ENCODE measurements at regions not wholly inside any gene's neighbourhood (a gene's known extent, or its start where the extent isn't known, plus 50 kb on each side); places are given as distances from the start of the nearest gene placed in this dataset.

GRCh38 chr3:152706991-152707713 is 127.8 kb upstream of the P2RY1 start:
- H3K27ac ChIP-seq: no peak overlapping the region
- no peaks in the 10 kb centered on the region for H3K9me3 ChIP-seq (ENCODE audit: low read depth)
- no peaks in the 10 kb centered on the region for H3K4me1 ChIP-seq (ENCODE audit: low read depth)
- no peaks in the 10 kb centered on the region for H3K36me3 ChIP-seq
- H3K4me3 ChIP-seq: no peak overlapping the region
- peak in 1 of 2 donors; percentile 31 for DNase-seq (ENCODE audit: low read depth in 1 of 2, low spot score in 1 of 2)
- no peaks in the 10 kb centered on the region for H3K27me3 ChIP-seq
- no peak for TF ChIP-seq CTCF (IDR thresholded peaks at IDR 0.05; ENCODE audit: low read depth, low read length)

GRCh38 chr3:152709659-152710058 is 125.3 kb upstream of the P2RY1 start:
- Histone ChIP-seq H3K4me1 (ENCODE audit: low read depth) (no peaks in the 10 kb centered on the region), H3K27ac (no peak overlapping the region), H3K4me3 (no peak overlapping the region), H3K9me3 (ENCODE audit: low read depth) (no peaks in the 10 kb centered on the region), H3K27me3 (no peaks in the 10 kb centered on the region), H3K36me3 (no peaks in the 10 kb centered on the region)
- DNase-seq (ENCODE audit: low read depth in 1 of 2, low spot score in 1 of 2): no peak
- TF ChIP-seq CTCF (IDR thresholded peaks at IDR 0.05; ENCODE audit: low read depth, low read length): no peak

GRCh38 chr3:152710549-152710948 is 124.4 kb upstream of the P2RY1 start:
- no peaks in the 10 kb centered on the region for H3K27me3 ChIP-seq
- no peaks in the 10 kb centered on the region for H3K36me3 ChIP-seq
- H3K4me1 ChIP-seq (ENCODE audit: low read depth): no peaks in the 10 kb centered on the region
- no peak for TF ChIP-seq CTCF (IDR thresholded peaks at IDR 0.05; ENCODE audit: low read depth, low read length)
- no peak overlapping the region for H3K27ac ChIP-seq
- H3K4me3 ChIP-seq: no peak overlapping the region
- DNase-seq (ENCODE audit: low read depth in 1 of 2, low spot score in 1 of 2): no peak
- no peaks in the 10 kb centered on the region for H3K9me3 ChIP-seq (ENCODE audit: low read depth)

- no peak for TF ChIP-seq CTCF (IDR thresholded peaks at IDR 0.05; ENCODE audit: low read depth, low read length)
- no peak for DNase-seq (ENCODE audit: low read depth in 1 of 2, low spot score in 1 of 2)
- Histone ChIP-seq H3K9me3 (ENCODE audit: low read depth) (no peaks in the 10 kb centered on the region), H3K4me1 (ENCODE audit: low read depth) (no peaks in the 10 kb centered on the region), H3K27me3 (no peaks in the 10 kb centered on the region), H3K4me3 (no peak overlapping the region), H3K27ac (no peak overlapping the region), H3K36me3 (no peaks in the 10 kb centered on the region)
These were observed 120.9 kb upstream of the P2RY1 start for GRCh38 chr3:152713989-152714388.

- no peaks in the 10 kb centered on the region for H3K36me3 ChIP-seq
- no peak for TF ChIP-seq CTCF (IDR thresholded peaks at IDR 0.05; ENCODE audit: low read depth, low read length)
- no peak overlapping the region for H3K4me3 ChIP-seq
- no peaks in the 10 kb centered on the region for H3K4me1 ChIP-seq (ENCODE audit: low read depth)
- no peak overlapping the region for H3K27ac ChIP-seq
- DNase-seq (ENCODE audit: low read depth in 1 of 2, low spot score in 1 of 2): no peak
- H3K27me3 ChIP-seq: no peaks in the 10 kb centered on the region
- no peaks in the 10 kb centered on the region for H3K9me3 ChIP-seq (ENCODE audit: low read depth)
These were observed 120.4 kb upstream of the P2RY1 start for GRCh38 chr3:152714507-152714906.
